Neuronal stem cell (in vitro differentiated cells): ENCODE measurements at regions not wholly inside any gene's neighbourhood (a gene's known extent, or its start where the extent isn't known, plus 50 kb on each side); places are given as distances from the start of the nearest gene placed in this dataset.

Source experiments
- DNase-seq: peaks from one replicate; pipeline ENCODE4 v3.0.0-alpha.2; 2013; ENCODE audit warnings: low spot score
- H2AFZ ChIP-seq: one replicate; pipeline ENCODE4 v1.6.1; 2013; ENCODE audit warnings: mild to moderate bottlenecking, low read length, inconsistent platforms
- H2AK5ac ChIP-seq: 2 replicates; pipeline ENCODE4 v1.6.1; 2013; ENCODE audit warnings: low read depth, mild to moderate bottlenecking, inconsistent platforms, low read length, moderate library complexity, mixed read lengths
- H2BK120ac ChIP-seq: 2 replicates; pipeline ENCODE4 v1.6.1; 2013; ENCODE audit warnings: low read depth, mild to moderate bottlenecking, inconsistent platforms, low read length, moderate library complexity, mixed read lengths
- H2BK12ac ChIP-seq: one replicate; pipeline ENCODE4 v1.6.1; 2013; ENCODE audit warnings: low read length, inconsistent platforms
- H2BK15ac ChIP-seq: 2 replicates; pipeline ENCODE4 v1.6.1; 2013; ENCODE audit warnings: mild to moderate bottlenecking, low read length, inconsistent platforms, mixed read lengths
- H2BK5ac ChIP-seq: one replicate; pipeline ENCODE4 v1.6.1; 2013; ENCODE audit warnings: inconsistent platforms, mild to moderate bottlenecking, low read length, moderate library complexity
- H3K14ac ChIP-seq: one replicate; pipeline ENCODE4 v1.6.1; 2013; ENCODE audit warnings: low read length, inconsistent platforms
- H3K18ac ChIP-seq: 2 replicates; pipeline ENCODE4 v1.6.1; 2013; ENCODE audit warnings: low read length, inconsistent platforms
- H3K23ac ChIP-seq: 2 replicates; pipeline ENCODE4 v1.6.1; 2013; ENCODE audit warnings: low read depth, mild to moderate bottlenecking, mixed read lengths, low read length, inconsistent platforms; ENCODE audit not compliant: poor library complexity
- H3K27ac ChIP-seq: replicated peaks from 3 replicates; pipeline ENCODE4 v1.5.1; 2013; ENCODE audit warnings: low read length, inconsistent platforms
- H3K27me3 ChIP-seq, 3 experiments: 2 replicates each; pipeline ENCODE4 v1.6.1; 2013; ENCODE audit warnings: low read length in 3 of 3, mild to moderate bottlenecking in 2 of 3, inconsistent platforms in 1 of 3, low read depth in 1 of 3, mixed read lengths in 1 of 3, moderate library complexity in 1 of 3; ENCODE audit not compliant: control insufficient read depth in 3 of 3, insufficient read depth in 3 of 3
- H3K36me3 ChIP-seq, 2 donors: replicated peaks in 1 of 2; 2 replicates each; pipeline ENCODE4 v1.6.1; 2013; ENCODE audit warnings: low read length in 2 of 2; ENCODE audit not compliant: control insufficient read depth in 2 of 2, insufficient read depth in 2 of 2
- H3K4ac ChIP-seq: 2 replicates; pipeline ENCODE4 v1.6.1; 2013; ENCODE audit warnings: inconsistent platforms, mild to moderate bottlenecking, low read length, moderate library complexity
- H3K4me1 ChIP-seq, 2 donors: 1 replicate in 1 of 2; 2 replicates in 1 of 2; pipeline ENCODE4 v1.6.1; 2013; ENCODE audit warnings: low read length in 2 of 2, low read depth in 1 of 2; ENCODE audit not compliant: control insufficient read depth in 2 of 2, insufficient read depth in 1 of 2
- H3K4me2 ChIP-seq: one replicate; pipeline ENCODE4 v1.6.1; 2013; ENCODE audit warnings: mild to moderate bottlenecking, low read length, inconsistent platforms; ENCODE audit not compliant: insufficient read depth, poor library complexity, severe bottlenecking
- H3K4me3 ChIP-seq, 2 donors: 2 replicates each; pipeline ENCODE4 v1.5.1; 2013; ENCODE audit warnings: low read length in 2 of 2, mild to moderate bottlenecking in 2 of 2, inconsistent platforms in 1 of 2, moderate library complexity in 1 of 2
- H3K79me1 ChIP-seq: one replicate; pipeline ENCODE4 v1.6.1; 2013; ENCODE audit warnings: low read depth, mild to moderate bottlenecking, inconsistent platforms, low read length, moderate library complexity
- H3K9ac ChIP-seq: one replicate; pipeline ENCODE4 v1.6.1; 2013; ENCODE audit warnings: mild to moderate bottlenecking, low read depth, low read length, inconsistent platforms; ENCODE audit not compliant: poor library complexity
- H3K9me3 ChIP-seq, 2 donors: replicated peaks in 1 of 2; 2 replicates each; pipeline versions ENCODE3 to v1.6.1; 2013; ENCODE audit warnings: low read length in 2 of 2, mild to moderate bottlenecking in 2 of 2, inconsistent platforms in 1 of 2, low read depth in 1 of 2, mixed read lengths in 1 of 2, moderate library complexity in 1 of 2; ENCODE audit not compliant: control insufficient read depth in 2 of 2, insufficient read depth in 1 of 2
- H4K8ac ChIP-seq: one replicate; pipeline ENCODE4 v1.6.1; 2013; ENCODE audit warnings: low read depth, mild to moderate bottlenecking, inconsistent platforms, low read length, moderate library complexity
- H4K91ac ChIP-seq: one replicate; pipeline ENCODE4 v1.6.1; 2013; ENCODE audit warnings: low read length, low read depth, mild to moderate bottlenecking, inconsistent platforms; ENCODE audit not compliant: poor library complexity
- WGBS, 2 donors: extraction: QIAGEN DNeasy Blood & Tissue Kit; methylation state at CpG; one replicate each; pipeline ENCODE4 v1.1.7; 2013; ENCODE audit warnings: missing lambda C conversion rate in 2 of 2, mixed read lengths in 1 of 2; ENCODE audit not compliant: insufficient read length in 2 of 2, insufficient replicate concordance in 1 of 2; ENCODE audit errors: extremely low coverage in 2 of 2; 5-methylcytosine and 5-hydroxymethylcytosine counted together

DNA sequence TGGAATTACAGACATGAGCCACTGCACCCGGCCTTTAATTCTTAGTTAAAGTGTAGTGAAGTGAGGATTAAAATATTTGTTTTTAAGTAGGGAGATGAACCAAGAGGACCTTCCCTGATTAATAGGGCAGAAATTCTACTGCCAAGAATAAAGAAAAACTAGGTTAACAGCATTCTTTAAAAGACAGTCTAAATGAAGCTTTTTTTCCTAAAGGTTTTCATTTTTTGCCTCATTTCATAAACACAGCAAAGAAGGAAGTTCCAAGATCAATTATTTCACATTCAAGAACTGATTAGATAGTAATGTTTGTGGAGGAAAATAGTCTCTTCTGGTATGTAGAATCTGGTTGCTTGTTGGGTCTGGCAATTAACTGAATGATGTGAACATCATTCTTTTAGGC, 112.1 kb upstream of the ARSJ start:
- H2BK15ac ChIP-seq: no peak overlapping the region

DNA sequence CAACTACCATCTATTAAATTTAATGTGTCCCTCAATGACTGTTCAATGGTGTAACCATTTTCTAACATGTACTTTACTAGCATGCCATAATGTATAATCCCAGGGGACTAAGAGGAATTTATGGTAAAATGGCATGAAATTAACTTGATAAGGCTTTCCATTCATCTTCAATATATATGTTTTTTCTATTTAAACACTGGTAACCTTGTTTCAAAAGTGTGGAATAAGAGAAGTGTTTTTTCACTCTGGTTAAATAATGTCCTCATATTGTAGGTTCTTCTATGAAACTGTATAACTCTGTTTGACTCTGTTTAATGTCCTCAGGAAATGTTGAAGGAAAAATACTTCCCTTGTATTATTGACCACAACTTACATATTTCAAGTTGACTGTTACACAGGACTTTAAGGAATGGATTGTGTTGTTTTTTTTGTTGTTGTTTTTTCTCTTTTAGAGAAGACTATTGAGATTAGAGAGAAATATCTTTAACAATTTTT, 113.8 kb upstream of the ARSJ start:
- no peak overlapping the region for H2AFZ ChIP-seq
- no peak overlapping the region for H2BK12ac ChIP-seq
- no peak for DNase-seq
- H3K9ac ChIP-seq: no peak overlapping the region
- no peak overlapping the region for H3K4ac ChIP-seq
- no peak overlapping the region for H3K14ac ChIP-seq
- H4K91ac ChIP-seq: no peak overlapping the region
- H3K27ac ChIP-seq: no peak overlapping the region
- H2BK15ac ChIP-seq: no peak overlapping the region
- H3K27me3 ChIP-seq: no peaks in the 10 kb centered on the region
- no peaks in the 10 kb centered on the region for H3K4me1 ChIP-seq
- H4K8ac ChIP-seq: no peak overlapping the region
- no peaks in the 10 kb centered on the region for H3K79me1 ChIP-seq
- H3K9me3 ChIP-seq: no peaks in the 10 kb centered on the region
- no peak overlapping the region for H3K18ac ChIP-seq
- no peak overlapping the region for H3K4me2 ChIP-seq
- H2BK5ac ChIP-seq: no peak overlapping the region
- no peak overlapping the region for H2AK5ac ChIP-seq
- H3K36me3 ChIP-seq: no peaks in the 10 kb centered on the region
- H3K23ac ChIP-seq: no peak overlapping the region
- H3K4me3 ChIP-seq: no peak overlapping the region
- no peak overlapping the region for H2BK120ac ChIP-seq

More for the DNA sequence above, 112.1 kb upstream of the ARSJ start:
- Histone ChIP-seq H3K18ac (no peak overlapping the region), H2BK120ac (no peak overlapping the region), H3K4me1 (no peaks in the 10 kb centered on the region), H3K4me2 (no peak overlapping the region), H2AK5ac (no peak overlapping the region), H3K14ac (no peak overlapping the region), H2AFZ (no peak overlapping the region), H3K9me3 (no peaks in the 10 kb centered on the region), H3K4me3 (no peak overlapping the region), H3K27ac (no peak overlapping the region), H4K91ac (no peak overlapping the region), H4K8ac (no peak overlapping the region), H3K27me3 (no peaks in the 10 kb centered on the region), H2BK12ac (no peak overlapping the region), H3K23ac (no peak overlapping the region), H3K79me1 (no peaks in the 10 kb centered on the region), H3K4ac (no peak overlapping the region), H3K9ac (no peak overlapping the region), H2BK5ac (no peak overlapping the region), H3K36me3 (no peaks in the 10 kb centered on the region)
- no peak for DNase-seq
- WGBS, 2 donors: no CpG with 5 or more reads among the region's 1 CpG

DNA sequence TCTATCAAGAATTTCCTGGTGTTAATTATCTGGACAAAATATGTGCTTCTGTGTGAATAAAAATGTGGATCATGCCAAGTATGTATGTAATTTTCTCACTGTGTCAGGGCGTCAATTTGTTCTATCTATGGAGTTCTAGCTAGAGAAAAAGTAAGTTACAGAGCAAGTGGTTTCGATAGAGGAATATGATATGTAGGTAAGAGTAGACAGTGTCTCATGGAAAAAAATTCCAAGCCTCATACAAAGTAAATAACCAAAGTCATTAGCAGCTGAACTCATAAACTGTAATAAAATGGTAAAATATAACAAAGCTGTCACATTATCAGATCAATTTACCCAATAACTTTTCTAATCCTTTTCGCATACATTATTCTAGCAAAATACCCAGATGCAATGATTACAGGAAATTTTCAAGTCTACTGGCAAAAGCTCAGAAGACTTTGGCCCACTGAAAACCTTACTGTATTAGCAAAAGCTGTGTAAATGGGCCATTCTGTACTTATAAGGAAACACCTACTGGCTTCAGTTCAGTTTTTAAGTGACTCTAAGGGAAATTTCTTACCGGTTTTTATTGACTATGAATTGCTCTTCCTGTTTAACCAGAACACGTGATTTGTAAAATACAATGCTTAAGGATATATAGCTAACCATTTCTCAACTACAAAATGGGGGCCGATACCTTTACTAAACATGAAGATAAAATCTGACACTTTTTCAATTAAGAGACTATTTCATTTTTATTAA, 121.0 kb upstream of the ARSJ start:
- H3K18ac ChIP-seq: no peak overlapping the region
- H3K4me1 ChIP-seq: no peaks in the 10 kb centered on the region
- no peaks in the 10 kb centered on the region for H3K36me3 ChIP-seq
- H3K4me3 ChIP-seq: no peak overlapping the region
- no peaks in the 10 kb centered on the region for H3K27me3 ChIP-seq
- DNase-seq: no peak
- no peaks in the 10 kb centered on the region for H3K9me3 ChIP-seq
- H3K79me1 ChIP-seq: no peaks in the 10 kb centered on the region
- H4K91ac ChIP-seq: no peak overlapping the region
- no peak overlapping the region for H2BK5ac ChIP-seq
- H2BK120ac ChIP-seq: no peak overlapping the region
- no peak overlapping the region for H3K23ac ChIP-seq
- no peak overlapping the region for H4K8ac ChIP-seq
- H3K9ac ChIP-seq: no peak overlapping the region
- no peak overlapping the region for H3K14ac ChIP-seq
- H3K4me2 ChIP-seq: no peak overlapping the region
- H3K27ac ChIP-seq: no peak overlapping the region
- no peak overlapping the region for H3K4ac ChIP-seq
- no peak overlapping the region for H2AFZ ChIP-seq
- no peak overlapping the region for H2BK12ac ChIP-seq
- no peak overlapping the region for H2AK5ac ChIP-seq
- WGBS, 2 donors: 100% methylated on average over 1 of the region's 6 CpGs
- H2BK15ac ChIP-seq: no peak overlapping the region

DNA sequence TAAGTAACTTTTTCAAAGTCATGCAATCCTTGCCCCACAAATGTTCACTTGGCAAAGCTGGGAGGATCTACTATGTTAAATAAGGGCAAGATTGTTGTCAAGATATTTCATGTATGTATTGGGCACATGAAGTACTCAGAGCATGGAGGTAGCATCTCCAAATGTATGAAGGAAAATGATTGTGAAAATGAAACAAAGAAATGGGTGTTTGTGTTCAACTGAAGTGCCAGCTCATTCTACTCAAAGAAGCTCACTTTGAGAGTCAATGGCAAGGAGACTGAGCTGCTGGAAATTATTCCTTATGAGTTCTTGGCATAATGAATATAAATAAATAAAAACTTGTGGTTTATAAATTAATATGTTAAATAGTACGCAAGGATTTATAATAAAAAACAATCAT, 124.5 kb upstream of the ARSJ start:
- Histone ChIP-seq H3K18ac (no peak overlapping the region), H3K4me1 (no peaks in the 10 kb centered on the region), H3K4me3 (no peak overlapping the region), H2AK5ac (no peak overlapping the region), H3K79me1 (no peaks in the 10 kb centered on the region), H2BK15ac (no peak overlapping the region), H2BK5ac (no peak overlapping the region), H2AFZ (no peak overlapping the region), H3K9me3 (no peaks in the 10 kb centered on the region), H3K23ac (no peak overlapping the region), H2BK120ac (no peak overlapping the region), H3K27ac (no peak overlapping the region), H3K27me3 (no peaks in the 10 kb centered on the region), H2BK12ac (no peak overlapping the region), H4K91ac (no peak overlapping the region), H3K4ac (no peak overlapping the region), H3K14ac (no peak overlapping the region), H3K4me2 (no peak overlapping the region), H4K8ac (no peak overlapping the region), H3K36me3 (no peaks in the 10 kb centered on the region), H3K9ac (no peak overlapping the region)
- DNase-seq: no peak
- WGBS, 2 donors: no CpG with 5 or more reads among the region's 1 CpG
